Epithelial cell of proximal tubule (primary cell): ENCODE measurements at regions not wholly inside any gene's neighbourhood (a gene's known extent, or its start where the extent isn't known, plus 50 kb on each side); places are given as distances from the start of the nearest gene placed in this dataset.

ENCODE experiments used
- DNase-seq: peaks from one replicate; pipeline ENCODE4 v3.0.0-alpha.2; 2011; ENCODE audit warnings: low read depth
- H3K4me3 ChIP-seq: 2 replicates; pipeline ENCODE4 v1.5.1; 2011; ENCODE audit warnings: low read depth, mild to moderate bottlenecking, low read length
- TF ChIP-seq, protein P1 (sequence below): conservative IDR thresholded peaks from 2 replicates; pipeline ENCODE4 v1.5.1; 2012; ENCODE audit warnings: low read depth, mild to moderate bottlenecking, low read length

DNA sequence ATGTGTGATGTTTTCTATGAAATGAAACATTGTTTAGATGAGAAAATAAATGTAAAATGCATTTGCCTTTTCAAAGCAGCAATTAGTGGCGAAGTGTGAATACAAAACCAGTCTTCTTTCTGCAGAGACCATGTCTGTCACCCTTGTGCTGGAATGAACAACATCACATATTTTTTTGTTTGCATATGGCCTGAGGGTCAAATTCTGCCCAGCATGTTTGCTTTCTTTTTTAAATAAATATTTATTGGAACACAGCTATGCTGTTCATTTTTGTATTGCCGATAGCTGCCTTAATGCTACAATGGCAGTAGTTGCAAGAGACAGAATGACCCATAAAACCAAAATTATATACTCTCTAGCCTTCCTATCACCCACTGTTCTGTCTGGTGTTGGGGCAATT is 75.3 kb upstream of the SNRPN start:
- DNase-seq: no peak
- no peak overlapping the region for H3K4me3 ChIP-seq
- TF ChIP-seq, protein P1, sequence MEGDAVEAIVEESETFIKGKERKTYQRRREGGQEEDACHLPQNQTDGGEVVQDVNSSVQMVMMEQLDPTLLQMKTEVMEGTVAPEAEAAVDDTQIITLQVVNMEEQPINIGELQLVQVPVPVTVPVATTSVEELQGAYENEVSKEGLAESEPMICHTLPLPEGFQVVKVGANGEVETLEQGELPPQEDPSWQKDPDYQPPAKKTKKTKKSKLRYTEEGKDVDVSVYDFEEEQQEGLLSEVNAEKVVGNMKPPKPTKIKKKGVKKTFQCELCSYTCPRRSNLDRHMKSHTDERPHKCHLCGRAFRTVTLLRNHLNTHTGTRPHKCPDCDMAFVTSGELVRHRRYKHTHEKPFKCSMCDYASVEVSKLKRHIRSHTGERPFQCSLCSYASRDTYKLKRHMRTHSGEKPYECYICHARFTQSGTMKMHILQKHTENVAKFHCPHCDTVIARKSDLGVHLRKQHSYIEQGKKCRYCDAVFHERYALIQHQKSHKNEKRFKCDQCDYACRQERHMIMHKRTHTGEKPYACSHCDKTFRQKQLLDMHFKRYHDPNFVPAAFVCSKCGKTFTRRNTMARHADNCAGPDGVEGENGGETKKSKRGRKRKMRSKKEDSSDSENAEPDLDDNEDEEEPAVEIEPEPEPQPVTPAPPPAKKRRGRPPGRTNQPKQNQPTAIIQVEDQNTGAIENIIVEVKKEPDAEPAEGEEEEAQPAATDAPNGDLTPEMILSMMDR: no peak

- DNase-seq: no peak
- H3K4me3 ChIP-seq: no peak overlapping the region
- TF ChIP-seq, protein P1: no peak
Measured at GRCh38 chr15:24880663-24881062, 74.1 kb upstream of the SNRPN start.

DNA sequence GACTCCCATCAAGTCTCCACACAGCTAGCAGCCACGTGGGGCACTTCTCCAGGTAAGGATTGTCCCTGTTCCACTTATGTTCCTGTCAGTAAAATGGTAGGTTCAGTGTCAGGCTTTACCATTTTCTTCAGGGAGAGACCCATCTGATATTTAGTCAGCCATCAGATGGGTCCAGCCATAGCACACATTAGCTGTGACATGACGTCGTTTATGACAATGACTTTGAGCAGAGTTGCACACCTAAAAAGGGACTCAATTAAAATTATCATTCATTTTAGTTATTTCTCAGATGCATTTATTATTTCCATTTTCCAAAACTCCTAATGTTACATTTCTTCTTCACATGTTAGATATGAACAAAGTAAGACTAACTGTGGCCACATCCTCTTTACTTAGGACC is 68.2 kb upstream of the SNRPN start:
- no peak overlapping the region for H3K4me3 ChIP-seq
- no peak for DNase-seq
- TF ChIP-seq, protein P1: no peak

- DNase-seq: no peak
- TF ChIP-seq, protein P1: no peak
- H3K4me3 ChIP-seq: no peak overlapping the region
Measured at GRCh38 chr15:24898715-24899272, 56.0 kb upstream of the SNRPN start.

GRCh38 chr15:24899367-24899766 is 55.4 kb upstream of the SNRPN start:
- TF ChIP-seq, protein P1: no peak
- no peak overlapping the region for H3K4me3 ChIP-seq
- no peak for DNase-seq

- H3K4me3 ChIP-seq: no peak overlapping the region
- TF ChIP-seq, protein P1: no peak
- no peak for DNase-seq
Measured at GRCh38 chr15:24899795-24900194, 55.0 kb upstream of the SNRPN start.

DNA sequence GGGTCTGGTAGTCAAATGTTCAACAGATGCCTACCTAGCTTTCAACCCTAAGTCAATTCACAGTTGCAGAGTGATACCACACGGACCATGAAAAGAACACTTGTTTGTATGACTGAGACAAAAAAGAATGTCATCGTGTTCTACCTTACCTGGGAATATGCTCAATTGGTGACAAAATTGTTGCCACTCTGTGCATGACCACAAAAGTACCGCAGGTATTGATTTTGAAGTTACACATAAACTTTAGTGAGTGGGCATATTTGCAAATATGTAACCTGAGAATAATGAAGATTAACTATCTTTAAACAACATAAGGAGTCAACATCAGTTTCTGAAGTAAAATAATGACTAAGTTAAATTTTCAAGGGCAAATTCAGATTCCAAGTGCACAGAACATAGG is 53.4 kb upstream of the SNRPN start:
- H3K4me3 ChIP-seq: no peak overlapping the region
- no peak for DNase-seq
- TF ChIP-seq, protein P1: no peak
